NB4 (cell line): ENCODE measurements at regions not wholly inside any gene's neighbourhood (a gene's known extent, or its start where the extent isn't known, plus 50 kb on each side); places are given as distances from the start of the nearest gene placed in this dataset.

ENCODE experiments used
- POLR2A ChIP-seq: IDR thresholded peaks from 2 replicates; pipeline ENCODE4 v1.6.1; 2011; ENCODE audit warnings: mild to moderate bottlenecking; ENCODE audit not compliant: insufficient read length; ENCODE audit errors: extremely low read depth
- TF ChIP-seq, protein P1 (sequence below): IDR thresholded peaks from one replicate; pipeline ENCODE4 v1.5.1; 2012; ENCODE audit warnings: low read depth, low read length
- TF ChIP-seq, protein P2 (sequence below): IDR thresholded peaks from 2 replicates; pipeline ENCODE4 v1.6.1; 2011; ENCODE audit warnings: low read depth, low read length

DNA sequence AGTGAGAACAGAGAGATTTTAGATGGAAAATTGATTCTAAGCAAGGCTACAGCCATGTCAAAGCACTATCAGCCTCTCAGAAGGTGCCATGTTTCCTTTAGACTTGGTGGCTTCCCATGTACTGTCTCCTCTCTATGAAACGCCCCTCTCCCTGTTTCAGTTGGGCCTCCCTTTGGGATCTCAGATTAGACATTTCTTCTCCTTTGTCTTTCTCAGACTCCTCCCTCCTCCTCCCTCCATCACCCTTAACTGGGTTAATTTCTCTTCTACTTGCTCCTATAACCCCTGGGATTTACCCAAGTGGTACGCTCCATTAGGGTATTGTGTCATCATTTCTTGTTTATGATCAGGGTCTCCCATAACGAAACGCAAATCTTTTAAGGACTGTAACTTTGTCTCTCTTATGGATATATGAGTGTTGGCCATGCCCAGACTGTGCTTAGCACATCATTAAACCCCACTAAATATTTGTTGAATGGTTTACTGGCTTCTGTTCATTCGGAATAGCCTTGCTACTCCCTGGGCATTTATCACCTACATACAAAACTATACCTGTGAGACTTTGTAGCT lies 106.8 kb downstream of the FAM9B start:
- TF ChIP-seq, protein P1, sequence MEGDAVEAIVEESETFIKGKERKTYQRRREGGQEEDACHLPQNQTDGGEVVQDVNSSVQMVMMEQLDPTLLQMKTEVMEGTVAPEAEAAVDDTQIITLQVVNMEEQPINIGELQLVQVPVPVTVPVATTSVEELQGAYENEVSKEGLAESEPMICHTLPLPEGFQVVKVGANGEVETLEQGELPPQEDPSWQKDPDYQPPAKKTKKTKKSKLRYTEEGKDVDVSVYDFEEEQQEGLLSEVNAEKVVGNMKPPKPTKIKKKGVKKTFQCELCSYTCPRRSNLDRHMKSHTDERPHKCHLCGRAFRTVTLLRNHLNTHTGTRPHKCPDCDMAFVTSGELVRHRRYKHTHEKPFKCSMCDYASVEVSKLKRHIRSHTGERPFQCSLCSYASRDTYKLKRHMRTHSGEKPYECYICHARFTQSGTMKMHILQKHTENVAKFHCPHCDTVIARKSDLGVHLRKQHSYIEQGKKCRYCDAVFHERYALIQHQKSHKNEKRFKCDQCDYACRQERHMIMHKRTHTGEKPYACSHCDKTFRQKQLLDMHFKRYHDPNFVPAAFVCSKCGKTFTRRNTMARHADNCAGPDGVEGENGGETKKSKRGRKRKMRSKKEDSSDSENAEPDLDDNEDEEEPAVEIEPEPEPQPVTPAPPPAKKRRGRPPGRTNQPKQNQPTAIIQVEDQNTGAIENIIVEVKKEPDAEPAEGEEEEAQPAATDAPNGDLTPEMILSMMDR = no peak
- no peak for TF ChIP-seq POLR2A
- TF ChIP-seq, protein P2, sequence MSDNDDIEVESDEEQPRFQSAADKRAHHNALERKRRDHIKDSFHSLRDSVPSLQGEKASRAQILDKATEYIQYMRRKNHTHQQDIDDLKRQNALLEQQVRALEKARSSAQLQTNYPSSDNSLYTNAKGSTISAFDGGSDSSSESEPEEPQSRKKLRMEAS = no peak
